H1 (cell line): ENCODE measurements at regions not wholly inside any gene's neighbourhood (a gene's known extent, or its start where the extent isn't known, plus 50 kb on each side); places are given as distances from the start of the nearest gene placed in this dataset.

ENCODE experiments used
- CTCF ChIA-PET: fragments of 300-600 bp; sonication (Branson Sonifier 250); formaldehyde crosslinking; loops from one replicate; lab custom pipeline; 2021; ENCODE audit not compliant: partially characterized antibody; lab: Charles Lee
- POLR2A ChIA-PET: fragments of 300-600 bp; sonication (Branson Sonifier 250); formaldehyde crosslinking; loops from one replicate; lab custom pipeline; 2021; ENCODE audit warnings: inconsistent platforms; ENCODE audit not compliant: partially characterized antibody; lab: Charles Lee
- DNase-seq, 2 experiments: peaks; one replicate each; pipeline versions ENCODE4 v3.0.0 to v3.0.0-alpha.2; 2010 to 2022; ENCODE audit warnings: low spot score in 2 of 2, low read depth in 1 of 2, mixed read lengths in 1 of 2
- FAIRE-seq: peaks from 2 replicates; lab custom pipeline; 2011; peaks lifted over from hg19 to GRCh38; lab: Jason Lieb, UNC
- H2AFZ ChIP-seq: 2 replicates; pipeline ENCODE4 v1.8.1; 2012; ENCODE audit warnings: low read length, inconsistent platforms
- H2AK5ac ChIP-seq: 2 replicates; pipeline ENCODE4 v1.6.1; 2013; ENCODE audit warnings: low read depth, low read length
- H2BK120ac ChIP-seq: replicated peaks from 2 replicates; pipeline ENCODE3; 2013; ENCODE audit warnings: low read depth, low read length, inconsistent platforms
- H2BK12ac ChIP-seq: 2 replicates; pipeline ENCODE4 v1.6.1; 2013; ENCODE audit warnings: low read depth, low read length
- H2BK15ac ChIP-seq: 2 replicates; pipeline ENCODE4 v1.6.1; 2013; ENCODE audit warnings: low read length
- H2BK20ac ChIP-seq: 2 replicates; pipeline ENCODE4 v1.6.1; 2013; ENCODE audit warnings: low read length
- H2BK5ac ChIP-seq: 2 replicates; pipeline ENCODE4 v1.6.1; 2013; ENCODE audit warnings: low read depth, low read length
- H3K14ac ChIP-seq: 2 replicates; pipeline ENCODE4 v1.6.1; 2013; ENCODE audit warnings: inconsistent platforms; ENCODE audit not compliant: insufficient read length
- H3K18ac ChIP-seq: 2 replicates; pipeline ENCODE4 v1.6.1; 2013; ENCODE audit warnings: low read length; ENCODE audit errors: extremely low read depth
- H3K23ac ChIP-seq: 2 replicates; pipeline ENCODE4 v1.6.1; 2013; ENCODE audit warnings: inconsistent platforms; ENCODE audit not compliant: insufficient read length
- H3K23me2 ChIP-seq: 2 replicates; pipeline ENCODE4 v1.6.1; 2013; ENCODE audit warnings: low read depth, low read length
- H3K27ac ChIP-seq: 2 replicates; pipeline ENCODE4 v1.6.1; 2011; ENCODE audit warnings: low read depth, low read length, inconsistent platforms
- H3K27me3 ChIP-seq, 4 experiments: replicated peaks in 1 of 4; 1 replicate in 1 of 4; 2 replicates in 3 of 4; pipeline versions ENCODE4 v1.6.1 to v1.8.1; 2011 to 2013; ENCODE audit warnings: low read length in 3 of 4, mild to moderate bottlenecking in 3 of 4, inconsistent platforms in 2 of 4, mixed read lengths in 2 of 4, moderate library complexity in 1 of 4; ENCODE audit not compliant: control insufficient read depth in 3 of 4, insufficient read depth in 3 of 4; ENCODE audit errors: extremely low read depth in 1 of 4
- H3K36me3 ChIP-seq, 4 experiments: 2 replicates each; pipeline versions ENCODE4 v1.6.1 to v1.8.1; 2011 to 2013; ENCODE audit warnings: mild to moderate bottlenecking in 4 of 4, low read length in 3 of 4, moderate library complexity in 2 of 4, control low read depth in 1 of 4, inconsistent platforms in 1 of 4; ENCODE audit not compliant: insufficient read depth in 4 of 4, control insufficient read depth in 2 of 4
- H3K4ac ChIP-seq: replicated peaks from 2 replicates; pipeline ENCODE3; 2013; ENCODE audit warnings: low read length, low read depth, mixed read lengths, inconsistent platforms; ENCODE audit not compliant: insufficient read length
- H3K4me1 ChIP-seq, 4 experiments: replicated peaks in 1 of 4; 1 replicate in 1 of 4; 2 replicates in 3 of 4; pipeline versions ENCODE4 v1.6.1 to v1.8.1; 2011 to 2013; ENCODE audit warnings: low read length in 3 of 4, inconsistent platforms in 2 of 4, mixed read lengths in 1 of 4; ENCODE audit not compliant: insufficient read depth in 4 of 4, control insufficient read depth in 3 of 4
- H3K4me2 ChIP-seq, 2 experiments: 2 replicates each; pipeline versions ENCODE4 v1.6.1 to v1.8.1; 2011 to 2013; ENCODE audit warnings: low read depth in 2 of 2, low read length in 2 of 2, control low read depth in 1 of 2, inconsistent platforms in 1 of 2, mild to moderate bottlenecking in 1 of 2; ENCODE audit not compliant: insufficient read depth in 1 of 2
- H3K4me3 ChIP-seq, 4 experiments: fragments of 200-600, 300-600 bp in 1 of 4; sonication (generic), shearing (Covaris generic), sonication (Bioruptor Twin) in 1 of 4; 2 replicates each; pipeline versions ENCODE4 v1.5.1 to v1.8.1; 2011 to 2016; ENCODE audit warnings: low read length in 4 of 4, low read depth in 3 of 4, control low read depth in 2 of 4, inconsistent platforms in 2 of 4, mild to moderate bottlenecking in 2 of 4, mixed read lengths in 1 of 4, moderate library complexity in 1 of 4; ENCODE audit not compliant: insufficient read depth in 2 of 4; ENCODE audit errors: extremely low read depth in 1 of 4
- H3K56ac ChIP-seq: replicated peaks from 2 replicates; pipeline ENCODE3; 2013; ENCODE audit warnings: low read depth, mild to moderate bottlenecking, mixed read lengths, low read length, inconsistent platforms; ENCODE audit not compliant: insufficient read length
- H3K79me1 ChIP-seq: 2 replicates; pipeline ENCODE4 v1.6.1; 2013; ENCODE audit warnings: low read depth, low read length, control low read depth
- H3K79me2 ChIP-seq, 2 experiments: 2 replicates each; pipeline versions ENCODE4 v1.6.1 to v1.8.1; 2012 to 2013; ENCODE audit warnings: low read length in 2 of 2, mild to moderate bottlenecking in 2 of 2, inconsistent platforms in 1 of 2; ENCODE audit not compliant: insufficient read depth in 2 of 2, control insufficient read depth in 1 of 2
- H3K9ac ChIP-seq, 4 experiments: replicated peaks in 1 of 4; 1 replicate in 1 of 4; 2 replicates in 3 of 4; pipeline versions ENCODE4 v1.6.1 to v1.8.1; 2011 to 2013; ENCODE audit warnings: low read depth in 3 of 4, low read length in 3 of 4, control low read depth in 2 of 4, mild to moderate bottlenecking in 2 of 4, moderate library complexity in 2 of 4, inconsistent platforms in 1 of 4; ENCODE audit errors: extremely low read depth in 1 of 4
- H3K9me3 ChIP-seq, 2 experiments: 2 replicates each; pipeline versions ENCODE4 v1.6.1 to v1.8.1; 2012 to 2013; ENCODE audit warnings: mild to moderate bottlenecking in 2 of 2, moderate library complexity in 2 of 2, control low read depth in 1 of 2, inconsistent platforms in 1 of 2, low read depth in 1 of 2, low read length in 1 of 2, mixed read lengths in 1 of 2; ENCODE audit not compliant: insufficient read depth in 2 of 2
- H4K20me1 ChIP-seq, 2 experiments: replicated peaks in 1 of 2; 2 replicates each; pipeline versions ENCODE3 to v1.8.1; 2011 to 2013; ENCODE audit warnings: inconsistent platforms in 2 of 2, low read length in 2 of 2, mild to moderate bottlenecking in 1 of 2; ENCODE audit not compliant: insufficient read depth in 2 of 2, control insufficient read depth in 1 of 2
- H4K5ac ChIP-seq: 2 replicates; pipeline ENCODE4 v1.6.1; 2013; ENCODE audit warnings: low read length, low read depth, mixed read lengths, inconsistent platforms; ENCODE audit not compliant: insufficient read length
- H4K8ac ChIP-seq: 2 replicates; pipeline ENCODE4 v1.8.0; 2013; ENCODE audit warnings: mild to moderate bottlenecking, moderate library complexity, low read length, inconsistent platforms; ENCODE audit not compliant: insufficient read depth; ENCODE audit errors: extremely low read depth
- H4K91ac ChIP-seq: replicated peaks from 2 replicates; pipeline ENCODE3; 2013; ENCODE audit warnings: low read length, mixed read lengths, inconsistent platforms; ENCODE audit not compliant: insufficient read length
- CEBPB ChIP-seq: IDR thresholded peaks from 2 replicates; pipeline ENCODE4 v1.6.1; 2012; ENCODE audit warnings: low read depth, low read length
- CREB1 ChIP-seq: IDR thresholded peaks from 2 replicates; pipeline ENCODE4 v1.6.1; 2012; ENCODE audit warnings: inconsistent platforms
- CTBP2 ChIP-seq: IDR thresholded peaks from 2 replicates; pipeline ENCODE4 v1.7.0; 2011; ENCODE audit warnings: borderline replicate concordance, mild to moderate bottlenecking, moderate library complexity, mixed read lengths, low read length; ENCODE audit not compliant: insufficient read depth, insufficient read length
- EGR1 ChIP-seq: IDR thresholded peaks from 2 replicates; pipeline ENCODE4 v1.6.1; 2011; ENCODE audit warnings: low read depth, low read length, borderline replicate concordance
- JUN ChIP-seq: IDR thresholded peaks from 2 replicates; pipeline ENCODE4 v1.6.1; 2011; ENCODE audit warnings: low read depth, mild to moderate bottlenecking, improper control_type of control experiment, low read length
- JUND ChIP-seq: IDR thresholded peaks from 2 replicates; pipeline ENCODE4 v1.6.1; 2011; ENCODE audit warnings: mild to moderate bottlenecking, improper control_type of control experiment, low read length
- RBBP5 ChIP-seq: IDR thresholded peaks from 2 replicates; pipeline ENCODE4 v1.7.1; 2012; ENCODE audit warnings: low read depth, mild to moderate bottlenecking, inconsistent platforms, low read length, moderate library complexity, borderline replicate concordance
- RNF2 ChIP-seq: fragments of 200-900, 300-1000 bp; sonication (generic); IDR thresholded peaks from 2 replicates; pipeline ENCODE4 v1.7.1; 2016; ENCODE audit warnings: borderline replicate concordance, low read depth, mild to moderate bottlenecking, antibody characterized with exemption, low read length; ENCODE audit not compliant: poor library complexity, severe bottlenecking; ENCODE audit errors: missing control alignments
- SIRT6 ChIP-seq: IDR thresholded peaks from one replicate; pipeline ENCODE4 v1.7.1; 2012; ENCODE audit warnings: low read length, inconsistent platforms
- SIX5 ChIP-seq: IDR thresholded peaks from 2 replicates; pipeline ENCODE4 v1.6.1; 2011; ENCODE audit warnings: mild to moderate bottlenecking, low read depth, low read length
- SP1 ChIP-seq: IDR thresholded peaks from 2 replicates; pipeline ENCODE4 v1.6.1; 2011; ENCODE audit warnings: low read depth, low read length
- SRF ChIP-seq: IDR thresholded peaks from 2 replicates; pipeline ENCODE4 v1.6.1; 2011; ENCODE audit warnings: mild to moderate bottlenecking, low read depth, low read length, moderate library complexity
- SUZ12 ChIP-seq: fragments of 200-600 bp; sonication (generic); IDR thresholded peaks from 2 replicates; pipeline ENCODE4 v1.6.1; 2012; ENCODE audit warnings: mild to moderate bottlenecking, inconsistent platforms, low read length, moderate library complexity, mixed read lengths
- TEAD4 ChIP-seq: IDR thresholded peaks from 2 replicates; pipeline ENCODE4 v1.6.1; 2012; ENCODE audit warnings: low read depth, low read length, inconsistent platforms, mixed read lengths
- YY1 ChIP-seq: IDR thresholded peaks from 2 replicates; pipeline ENCODE4 v1.6.1; 2011; ENCODE audit warnings: low read depth, mild to moderate bottlenecking, low read length
- WGBS, 2 experiments: shearing (Covaris generic) in 1 of 2; methylation state at CpG; one replicate each; pipeline versions ENCODE4 v1.1.6 to v1.1.7; 2013 to 2015; ENCODE audit warnings: low lambda C conversion rate in 2 of 2, mixed read lengths in 2 of 2, inconsistent platforms in 1 of 2, low coverage in 1 of 2, missing lambda C conversion rate in 1 of 2; ENCODE audit not compliant: insufficient replicate concordance in 2 of 2, insufficient coverage in 1 of 2, insufficient read length in 1 of 2; ENCODE audit errors: extremely low coverage in 1 of 2, missing lambda C conversion rate in 1 of 2; 5-methylcytosine and 5-hydroxymethylcytosine counted together
- TF ChIP-seq, protein P1 (sequence below): IDR thresholded peaks from 2 replicates; pipeline ENCODE4 v1.6.1; 2012; ENCODE audit warnings: inconsistent platforms

DNA sequence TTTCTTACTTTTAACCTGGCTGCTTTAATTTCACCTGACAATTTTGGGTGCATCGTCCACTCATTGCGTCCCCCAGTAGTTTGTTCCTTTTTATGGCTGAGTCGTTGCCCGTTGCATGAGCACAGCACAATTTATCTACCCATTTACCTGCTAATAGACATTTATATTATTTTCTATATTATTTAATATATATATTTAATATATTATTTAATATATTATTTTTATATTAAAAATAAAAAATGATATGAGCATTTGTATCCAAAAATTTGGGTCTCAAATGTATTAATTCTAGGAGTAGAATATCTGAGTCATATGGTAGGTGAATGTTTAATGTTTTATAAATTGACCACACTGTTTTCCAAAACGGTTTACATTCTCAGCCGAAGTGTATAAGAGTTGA lies 300.2 kb downstream of the THBS2 start:
- no peak overlapping the region for H3K23ac ChIP-seq
- FAIRE-seq, result no peak
- CTCF ChIA-PET, result no interaction called here
- TF ChIP-seq SUZ12 (no peak), RBBP5 (no peak), TEAD4 (no peak), JUND (no peak), RNF2 (no peak), CTBP2 (no peak), YY1 (no peak), SRF (no peak), SIRT6 (no peak), CEBPB (no peak), JUN (no peak), EGR1 (no peak), SIX5 (no peak), CREB1 (no peak), SP1 (no peak)
- TF ChIP-seq, protein P1, sequence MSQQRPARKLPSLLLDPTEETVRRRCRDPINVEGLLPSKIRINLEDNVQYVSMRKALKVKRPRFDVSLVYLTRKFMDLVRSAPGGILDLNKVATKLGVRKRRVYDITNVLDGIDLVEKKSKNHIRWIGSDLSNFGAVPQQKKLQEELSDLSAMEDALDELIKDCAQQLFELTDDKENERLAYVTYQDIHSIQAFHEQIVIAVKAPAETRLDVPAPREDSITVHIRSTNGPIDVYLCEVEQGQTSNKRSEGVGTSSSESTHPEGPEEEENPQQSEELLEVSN, result no peak

More for the DNA sequence above, 300.2 kb downstream of the THBS2 start:
- H4K20me1 ChIP-seq, result no peaks in the 10 kb centered on the region
- no peak overlapping the region for H3K4me3 ChIP-seq
- H3K9me3 ChIP-seq, result peaks cover 5 to 6% of the 10 kb centered on the region in 2 experiments; a peak in 2 of 4 replicates
- H3K79me1 ChIP-seq, result no peaks in the 10 kb centered on the region
- POLR2A ChIA-PET, result no interaction called here
- no peak overlapping the region for H2BK15ac ChIP-seq
- 95% methylated on average over 6 of the region's 6 CpGs; no CpG with 5 or more reads in 1 of the 2 experiments for WGBS, 2 experiments
- H3K9ac ChIP-seq, result no peak overlapping the region
- H2AK5ac ChIP-seq, result no peak overlapping the region
- DNase-seq, result no peak
- no peaks in the 10 kb centered on the region; the same call in 1 of the 2 replicates for H3K23me2 ChIP-seq
- no peak overlapping the region for H2BK120ac ChIP-seq
- H3K4me2 ChIP-seq, result no peak overlapping the region
- no peak overlapping the region for H4K91ac ChIP-seq
- H3K79me2 ChIP-seq, result no peaks in the 10 kb centered on the region
- H4K8ac ChIP-seq, result no peak overlapping the region
- H3K36me3 ChIP-seq, result no peaks in the 10 kb centered on the region
- no peak overlapping the region for H2BK12ac ChIP-seq
- no peak overlapping the region for H3K14ac ChIP-seq
- no peak overlapping the region for H2BK5ac ChIP-seq
- no peak overlapping the region for H3K4ac ChIP-seq
- no peak overlapping the region for H3K18ac ChIP-seq
- H3K27ac ChIP-seq, result no peak overlapping the region
- H2AFZ ChIP-seq, result no peak overlapping the region
- H4K5ac ChIP-seq, result no peak overlapping the region
- no peak overlapping the region for H2BK20ac ChIP-seq
- H3K27me3 ChIP-seq, result no peaks in the 10 kb centered on the region
- H3K4me1 ChIP-seq, result no peaks in the 10 kb centered on the region
- H3K56ac ChIP-seq, result no peak overlapping the region
